NCI-H1417 treated with DMSO at 0.1 percent for 48 hours (cell line): ENCODE measurements at regions not wholly inside any gene's neighbourhood (a gene's known extent, or its start where the extent isn't known, plus 50 kb on each side); places are given as distances from the start of the nearest gene placed in this dataset.

Experiments used
- DNase-seq: peaks from one replicate; lab custom pipeline; 2025; lab: John Stamatoyannopoulos, UW

- DNase-seq = no peak
Measured at GRCh38 chr1:57492586-57493226, 68.8 kb upstream of the DAB1 start.

- no peak for DNase-seq
Measured at GRCh38 chr1:57489358-57490036, 65.6 kb upstream of the DAB1 start.

GRCh38 chr1:57485643-57486042, 61.8 kb upstream of the DAB1 start:
- no peak for DNase-seq

GRCh38 chr1:57483954-57484353, 60.1 kb upstream of the DAB1 start:
- no peak for DNase-seq

GRCh38 chr1:57479471-57479870, 55.6 kb upstream of the DAB1 start:
- DNase-seq = no peak

GRCh38 chr1:57475366-57475765, 51.5 kb upstream of the DAB1 start:
- DNase-seq = no peak

GRCh38 chr1:57474137-57474750, 50.4 kb upstream of the DAB1 start:
- DNase-seq = no peak
